Fibroblast of villous mesenchyme (primary cell): ENCODE measurements at regions not wholly inside any gene's neighbourhood (a gene's known extent, or its start where the extent isn't known, plus 50 kb on each side); places are given as distances from the start of the nearest gene placed in this dataset.

ENCODE experiments used
- DNase-seq: peaks from one replicate; pipeline ENCODE4 v3.0.0-alpha.2; 2010; ENCODE audit warnings: low read depth
- H3K4me3 ChIP-seq: 2 replicates; pipeline ENCODE4 v1.5.1; 2011; ENCODE audit warnings: low read depth, mild to moderate bottlenecking, low read length
- TF ChIP-seq, protein P1 (sequence below): IDR thresholded peaks from 2 replicates; pipeline ENCODE4 v1.5.1; 2012; ENCODE audit warnings: low read depth, mild to moderate bottlenecking, low read length; ENCODE audit not compliant: insufficient read depth

DNA sequence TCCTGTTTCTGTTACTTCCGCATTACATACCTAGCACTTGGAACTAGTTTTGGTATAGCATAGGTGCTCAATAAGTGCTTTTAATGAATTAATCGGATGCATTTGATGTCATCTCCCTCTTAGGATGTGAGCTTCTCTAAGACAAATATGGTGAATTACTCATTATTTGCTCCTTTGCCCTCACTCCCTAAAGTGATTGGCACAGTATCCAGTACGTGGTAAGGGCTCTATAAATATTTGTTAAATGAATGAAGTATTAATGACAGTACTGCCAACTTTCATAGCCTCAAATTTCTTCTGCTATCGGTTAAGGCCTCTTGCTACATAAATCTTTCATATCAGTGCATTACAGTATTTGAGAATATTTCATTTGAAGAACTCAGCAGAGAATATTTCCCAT lies 75.9 kb upstream of the ARID5B start:
- TF ChIP-seq, protein P1, sequence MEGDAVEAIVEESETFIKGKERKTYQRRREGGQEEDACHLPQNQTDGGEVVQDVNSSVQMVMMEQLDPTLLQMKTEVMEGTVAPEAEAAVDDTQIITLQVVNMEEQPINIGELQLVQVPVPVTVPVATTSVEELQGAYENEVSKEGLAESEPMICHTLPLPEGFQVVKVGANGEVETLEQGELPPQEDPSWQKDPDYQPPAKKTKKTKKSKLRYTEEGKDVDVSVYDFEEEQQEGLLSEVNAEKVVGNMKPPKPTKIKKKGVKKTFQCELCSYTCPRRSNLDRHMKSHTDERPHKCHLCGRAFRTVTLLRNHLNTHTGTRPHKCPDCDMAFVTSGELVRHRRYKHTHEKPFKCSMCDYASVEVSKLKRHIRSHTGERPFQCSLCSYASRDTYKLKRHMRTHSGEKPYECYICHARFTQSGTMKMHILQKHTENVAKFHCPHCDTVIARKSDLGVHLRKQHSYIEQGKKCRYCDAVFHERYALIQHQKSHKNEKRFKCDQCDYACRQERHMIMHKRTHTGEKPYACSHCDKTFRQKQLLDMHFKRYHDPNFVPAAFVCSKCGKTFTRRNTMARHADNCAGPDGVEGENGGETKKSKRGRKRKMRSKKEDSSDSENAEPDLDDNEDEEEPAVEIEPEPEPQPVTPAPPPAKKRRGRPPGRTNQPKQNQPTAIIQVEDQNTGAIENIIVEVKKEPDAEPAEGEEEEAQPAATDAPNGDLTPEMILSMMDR, result no peak
- no peak for DNase-seq
- H3K4me3 ChIP-seq, result no peak overlapping the region

DNA sequence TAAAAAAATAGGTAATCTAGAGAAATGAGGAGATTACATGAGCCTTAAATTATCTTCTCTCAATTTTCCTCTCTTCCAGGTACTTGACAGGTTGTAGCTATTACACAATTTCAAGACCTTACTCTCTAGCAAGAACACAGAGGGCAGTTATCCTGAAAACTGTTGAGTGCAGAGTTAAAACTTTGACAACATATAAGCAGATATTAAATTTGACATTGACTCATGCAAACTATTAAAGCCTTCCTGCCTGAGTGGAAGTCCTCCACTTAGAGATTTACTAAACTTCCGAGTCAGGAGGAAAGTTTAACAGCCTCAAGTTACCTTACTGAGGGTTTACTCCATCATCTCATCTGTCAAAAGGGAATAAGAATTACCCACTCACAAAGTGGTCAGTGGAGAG lies 73.5 kb upstream of the ARID5B start:
- H3K4me3 ChIP-seq, result no peak overlapping the region
- DNase-seq, result no peak
- TF ChIP-seq, protein P1, result no peak

DNA sequence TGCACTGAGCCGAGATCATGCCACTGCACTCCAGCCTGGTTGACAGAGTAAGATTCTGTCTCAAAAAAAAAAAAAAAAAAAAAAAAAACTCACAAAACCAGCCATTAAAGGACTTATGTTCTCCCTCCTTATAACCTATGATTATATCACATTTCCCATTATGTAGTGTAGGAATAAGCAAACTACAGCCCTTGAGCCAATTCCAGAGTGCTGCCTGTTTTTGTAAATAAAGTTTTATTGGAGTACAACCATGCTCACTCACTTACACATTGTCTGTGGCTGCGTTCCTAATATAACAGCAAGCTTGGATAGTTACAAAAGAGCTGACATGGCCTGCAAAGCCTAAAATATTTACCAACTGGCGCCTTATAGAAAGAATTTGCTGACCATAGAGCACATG lies 72.7 kb upstream of the ARID5B start:
- no peak overlapping the region for H3K4me3 ChIP-seq
- TF ChIP-seq, protein P1, result no peak
- no peak for DNase-seq

DNA sequence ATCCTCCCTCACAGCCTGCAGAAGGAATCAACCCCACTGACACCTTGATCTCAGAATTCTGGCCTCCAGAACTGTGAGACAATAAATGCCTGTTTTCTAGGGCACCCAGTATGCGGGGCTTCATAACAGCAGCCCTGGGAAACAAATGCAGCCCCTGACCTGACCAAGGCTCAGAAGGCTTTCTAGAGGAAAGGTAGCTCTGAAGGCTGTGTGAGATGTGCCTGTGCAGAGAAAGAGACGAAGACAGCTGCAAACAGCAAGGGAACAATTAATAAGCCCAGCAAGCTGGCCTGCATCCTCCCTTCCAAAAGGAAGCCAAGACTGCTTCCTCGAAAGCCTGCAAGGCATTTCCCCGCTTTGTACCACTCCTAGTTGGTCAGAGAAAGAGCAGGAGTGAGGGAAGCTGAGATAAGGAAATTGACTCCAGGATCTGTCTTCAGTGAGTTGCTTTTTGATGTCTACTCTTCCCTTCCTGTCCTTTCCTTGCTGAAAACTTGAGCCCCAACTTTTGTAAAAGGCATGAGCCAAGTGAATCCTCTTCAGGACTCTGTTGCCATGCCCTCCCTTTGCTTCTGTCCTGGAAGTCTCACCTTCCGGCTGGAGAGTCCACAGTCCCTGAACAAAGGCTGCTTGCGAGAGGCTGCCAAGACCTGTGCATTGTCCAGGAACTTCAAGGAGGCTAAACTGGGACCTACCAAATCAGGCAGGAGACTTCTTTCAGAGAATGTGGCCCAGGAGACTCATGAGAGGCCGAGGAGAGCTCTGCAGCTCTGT lies 71.2 kb upstream of the ARID5B start:
- H3K4me3 ChIP-seq, result no peak overlapping the region
- TF ChIP-seq, protein P1, result no peak
- DNase-seq, result no peak

DNA sequence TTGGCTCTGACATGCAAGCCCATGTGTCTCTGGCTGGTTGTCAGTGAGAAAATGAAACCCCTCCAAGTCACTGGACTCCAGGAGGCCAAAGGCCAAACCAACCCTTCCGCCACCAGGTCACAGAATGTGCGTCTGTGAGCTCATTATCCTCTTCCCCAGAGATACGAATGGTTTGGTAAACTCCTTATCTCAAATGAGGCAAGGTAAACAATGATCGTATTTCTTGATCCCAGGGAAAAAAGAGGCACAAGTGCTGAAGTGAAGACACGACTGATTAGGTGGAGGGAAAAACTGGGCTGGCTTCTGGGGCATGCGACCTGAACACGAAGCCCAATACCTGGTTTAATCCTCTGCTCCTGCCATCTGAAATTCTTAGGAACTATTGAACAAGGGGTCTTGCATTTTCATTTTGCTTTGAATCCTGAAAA lies 70.6 kb upstream of the ARID5B start:
- peak; percentile 44 for DNase-seq
- TF ChIP-seq, protein P1, result no peak
- H3K4me3 ChIP-seq, result no peak overlapping the region

DNA sequence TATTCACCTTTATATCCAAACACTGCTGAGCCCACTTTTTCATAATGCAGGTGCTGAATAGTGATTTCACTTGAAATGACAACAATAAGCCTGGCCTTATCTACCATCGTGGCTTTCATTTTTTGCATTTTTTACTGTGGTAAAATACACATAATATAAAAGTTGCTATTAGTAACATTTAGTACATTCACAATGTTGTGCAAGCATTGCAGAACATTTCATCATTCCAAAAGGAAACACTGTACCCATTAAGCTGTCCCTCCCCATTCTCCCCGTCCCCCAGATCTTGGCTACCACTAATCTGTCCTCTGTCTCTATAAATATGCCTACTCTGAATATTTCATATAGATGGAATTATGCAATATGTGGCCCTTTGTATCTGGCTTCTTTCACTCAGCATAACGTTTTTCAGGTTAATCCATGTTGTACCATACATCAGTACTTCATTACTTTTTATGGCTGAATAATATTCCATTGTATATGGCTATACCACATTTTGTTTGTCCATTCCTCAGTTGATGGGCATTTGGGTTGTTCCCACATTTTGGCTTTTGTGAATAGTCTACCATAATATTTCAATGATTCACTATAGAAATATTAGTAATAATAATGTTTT lies 68.5 kb upstream of the ARID5B start:
- TF ChIP-seq, protein P1, result no peak
- H3K4me3 ChIP-seq, result no peak overlapping the region
- DNase-seq, result peak; percentile 75
